NT2/D1 (cell line): ENCODE measurements at regions not wholly inside any gene's neighbourhood (a gene's known extent, or its start where the extent isn't known, plus 50 kb on each side); places are given as distances from the start of the nearest gene placed in this dataset.

Experiments used
- DNase-seq: peaks from one replicate; pipeline ENCODE4 v3.0.0-alpha.2; 2011; ENCODE audit warnings: low read depth, low spot score
- H3K27me3 ChIP-seq: 2 replicates; pipeline ENCODE4 v1.6.0; 2011; ENCODE audit warnings: mild to moderate bottlenecking; ENCODE audit not compliant: insufficient read length, insufficient read depth
- H3K36me3 ChIP-seq: 2 replicates; pipeline ENCODE4 v1.6.1; 2011; ENCODE audit warnings: mild to moderate bottlenecking, low read length, mixed read lengths; ENCODE audit not compliant: insufficient read depth, insufficient read length
- H3K4me1 ChIP-seq: 2 replicates; pipeline ENCODE4 v1.5.1; 2011; ENCODE audit not compliant: insufficient read depth, insufficient read length
- H3K4me3 ChIP-seq: 2 replicates; pipeline ENCODE4 v1.5.1; 2011; ENCODE audit warnings: low read depth; ENCODE audit not compliant: insufficient read length
- H3K9ac ChIP-seq: 2 replicates; pipeline ENCODE4 v1.6.0; 2011; ENCODE audit warnings: low read depth; ENCODE audit not compliant: insufficient read length
- H3K9me3 ChIP-seq: 2 replicates; pipeline ENCODE4 v1.5.1; 2011; ENCODE audit warnings: mild to moderate bottlenecking, low read length; ENCODE audit not compliant: insufficient read depth
- SUZ12 ChIP-seq: IDR thresholded peaks from 2 replicates; pipeline ENCODE4 v1.6.1; 2011; ENCODE audit not compliant: insufficient read length, insufficient read depth; ENCODE audit errors: extremely low read depth
- YY1 ChIP-seq: IDR thresholded peaks from 2 replicates; pipeline ENCODE4 v1.6.1; 2011; ENCODE audit not compliant: insufficient read length, insufficient read depth
- ZNF274 ChIP-seq: IDR thresholded peaks from 2 replicates; pipeline ENCODE4 v1.6.1; 2011; ENCODE audit warnings: mild to moderate bottlenecking, low read depth, low read length

DNA sequence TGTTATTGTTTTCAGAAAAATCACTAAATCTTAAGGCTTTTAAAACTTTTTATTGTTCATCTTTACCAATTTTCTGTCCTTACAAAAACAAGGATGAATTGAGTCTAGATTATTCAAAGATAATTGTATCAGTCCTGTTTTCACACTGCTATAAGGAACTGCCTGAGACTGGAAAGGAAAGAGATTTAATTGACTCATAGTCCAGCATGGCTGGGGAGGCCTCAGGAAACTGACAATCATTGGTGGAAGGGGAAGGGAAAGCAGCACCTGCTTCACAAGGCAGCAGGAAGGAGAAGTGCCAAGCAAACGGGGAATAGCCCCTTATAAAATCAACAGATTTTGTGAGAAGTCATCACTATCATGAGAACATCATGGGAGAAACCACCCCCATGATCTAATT, 455.6 kb upstream of the ZP4 start:
- Histone ChIP-seq H3K9me3 (no peaks in the 10 kb centered on the region), H3K4me3 (no peak overlapping the region), H3K9ac (no peak overlapping the region), H3K27me3 (no peaks in the 10 kb centered on the region), H3K36me3 (no peaks in the 10 kb centered on the region), H3K4me1 (no peaks in the 10 kb centered on the region)
- TF ChIP-seq SUZ12 (no peak), YY1 (no peak), ZNF274 (no peak)
- no peak for DNase-seq

DNA sequence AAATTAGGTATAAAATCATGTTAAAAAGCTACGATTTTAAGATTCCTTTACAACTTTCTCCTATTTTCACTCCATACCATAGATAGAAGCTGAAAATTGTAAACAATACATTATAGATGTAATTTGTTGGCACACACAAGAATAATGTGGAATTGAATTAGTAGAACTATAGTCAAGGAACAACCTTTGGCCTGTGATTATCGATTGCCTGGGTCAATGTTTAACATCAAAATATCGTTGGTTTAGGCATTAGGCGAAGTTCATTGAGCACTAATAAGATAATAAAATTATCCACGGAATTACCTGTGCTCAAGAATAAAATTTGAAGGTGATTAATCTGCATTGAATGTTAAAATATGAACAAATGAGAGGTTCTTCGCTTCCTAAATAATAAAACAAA, 455.1 kb upstream of the ZP4 start:
- no peak for DNase-seq
- TF ChIP-seq ZNF274 (no peak), SUZ12 (no peak), YY1 (no peak)
- no peaks in the 10 kb centered on the region for H3K9me3 ChIP-seq
- no peaks in the 10 kb centered on the region for H3K4me1 ChIP-seq
- H3K9ac ChIP-seq, result no peak overlapping the region
- H3K36me3 ChIP-seq, result no peaks in the 10 kb centered on the region
- no peaks in the 10 kb centered on the region for H3K27me3 ChIP-seq
- H3K4me3 ChIP-seq, result no peak overlapping the region

DNA sequence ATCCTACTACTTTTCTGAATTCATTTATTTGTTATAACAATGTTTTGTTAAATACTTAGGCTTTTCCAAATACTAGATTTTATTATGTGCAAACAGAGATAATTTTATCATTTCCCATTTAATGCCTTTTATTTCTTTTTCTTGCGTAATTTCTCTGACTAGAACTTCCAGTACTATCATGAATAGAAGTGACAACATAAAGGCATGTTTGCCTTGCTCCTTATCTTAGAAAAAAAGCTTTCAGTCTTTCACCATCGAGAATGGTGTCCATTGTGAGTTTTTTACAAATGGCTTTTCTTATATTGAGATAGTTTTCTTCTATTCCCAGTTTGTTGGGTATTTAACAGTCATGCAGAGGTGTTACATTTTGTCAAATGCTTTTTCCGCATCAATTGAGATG, 453.1 kb upstream of the ZP4 start:
- Histone ChIP-seq H3K4me1 (no peaks in the 10 kb centered on the region), H3K36me3 (no peaks in the 10 kb centered on the region), H3K4me3 (no peak overlapping the region), H3K9ac (no peak overlapping the region), H3K27me3 (no peaks in the 10 kb centered on the region), H3K9me3 (no peaks in the 10 kb centered on the region)
- DNase-seq, result no peak
- no peak for TF ChIP-seq ZNF274
- TF ChIP-seq SUZ12, result no peak

DNA sequence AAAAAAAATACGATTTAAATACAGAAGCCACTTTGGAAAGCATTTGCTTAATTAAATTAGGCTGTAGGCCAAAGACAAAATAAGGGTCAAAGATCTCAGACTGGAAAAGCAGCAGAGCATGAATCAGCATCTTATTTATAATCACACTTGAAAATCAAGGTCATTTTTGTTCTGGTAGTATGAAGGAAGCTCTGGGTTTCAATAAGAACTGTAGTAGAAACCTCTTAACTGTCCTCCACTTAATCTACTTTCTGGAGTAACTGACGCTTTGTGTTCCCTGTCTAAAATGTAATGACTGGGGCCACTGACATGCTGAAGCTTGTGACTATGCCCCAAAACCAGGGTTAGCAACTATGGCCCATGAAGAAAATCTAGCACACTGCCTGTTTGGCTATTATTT, 450.7 kb upstream of the ZP4 start:
- Histone ChIP-seq H3K9ac (no peak overlapping the region), H3K4me1 (no peaks in the 10 kb centered on the region), H3K36me3 (no peaks in the 10 kb centered on the region), H3K27me3 (no peaks in the 10 kb centered on the region), H3K4me3 (no peak overlapping the region), H3K9me3 (no peaks in the 10 kb centered on the region)
- DNase-seq, result no peak
- TF ChIP-seq YY1 (no peak), ZNF274 (no peak), SUZ12 (no peak)

DNA sequence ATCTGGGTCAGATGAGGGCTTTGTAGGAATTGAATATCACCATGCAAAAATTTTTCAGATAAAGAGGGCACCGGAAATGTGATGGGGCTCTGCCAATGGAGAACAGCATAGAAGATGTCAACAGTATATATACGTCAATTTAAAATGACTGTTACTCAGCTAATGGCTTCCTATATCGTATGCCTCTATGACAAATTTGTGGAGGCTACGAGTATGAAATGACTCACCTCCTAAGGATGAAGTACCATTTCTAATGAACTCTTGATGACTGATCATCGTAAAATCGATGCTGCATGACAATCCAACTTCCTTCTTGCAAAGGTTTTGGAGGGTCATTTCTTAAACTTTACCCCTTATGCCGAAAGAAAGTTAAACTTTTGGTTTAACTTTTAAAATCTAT, 450.3 kb upstream of the ZP4 start:
- no peaks in the 10 kb centered on the region for H3K9me3 ChIP-seq
- H3K27me3 ChIP-seq, result no peaks in the 10 kb centered on the region
- H3K36me3 ChIP-seq, result no peaks in the 10 kb centered on the region
- no peak overlapping the region for H3K4me3 ChIP-seq
- TF ChIP-seq SUZ12 (no peak), ZNF274 (no peak), YY1 (no peak)
- DNase-seq, result no peak
- H3K9ac ChIP-seq, result no peak overlapping the region
- no peaks in the 10 kb centered on the region for H3K4me1 ChIP-seq

DNA sequence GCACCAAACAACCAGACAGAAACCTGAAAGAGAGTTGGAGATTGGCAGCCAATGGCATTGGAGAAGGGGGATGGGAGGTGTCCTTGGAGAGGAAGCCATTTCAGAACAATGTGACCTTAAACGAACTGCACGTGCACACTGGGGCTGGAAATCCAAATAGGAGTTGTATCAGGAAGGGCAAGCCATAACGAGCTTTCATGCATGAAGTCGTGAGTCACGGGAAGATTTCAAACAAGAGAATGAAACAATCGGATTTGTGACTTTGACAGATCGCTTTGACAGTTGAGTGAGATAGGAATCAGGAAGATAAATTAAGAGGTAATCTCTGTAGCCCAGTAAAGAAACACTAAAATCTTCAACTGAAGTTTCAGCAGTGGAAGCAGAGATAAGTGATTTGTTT, 445.8 kb upstream of the ZP4 start:
- no peak overlapping the region for H3K4me3 ChIP-seq

DNA sequence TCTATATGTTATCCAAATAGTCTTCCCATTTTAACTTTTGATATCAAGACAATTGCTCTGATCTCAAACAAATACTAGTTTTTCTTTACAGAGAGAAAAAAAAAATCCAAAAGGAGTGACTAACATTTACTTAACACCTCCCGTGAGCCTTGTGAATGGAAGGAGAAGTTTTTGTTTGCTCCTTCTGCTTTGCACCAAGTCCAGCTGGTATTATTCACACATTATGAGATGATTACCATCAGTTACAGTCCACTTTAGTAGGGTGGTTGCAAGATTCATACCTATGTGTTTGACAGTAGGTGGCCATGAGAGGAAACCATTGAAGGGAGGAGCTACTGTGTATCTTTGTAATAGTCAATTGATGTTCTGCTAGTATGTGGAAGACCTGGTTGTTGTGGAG, 443.4 kb upstream of the ZP4 start:
- no peak overlapping the region for H3K9ac ChIP-seq
- no peak overlapping the region for H3K4me3 ChIP-seq
- no peaks in the 10 kb centered on the region for H3K36me3 ChIP-seq
- no peaks in the 10 kb centered on the region for H3K27me3 ChIP-seq
- H3K9me3 ChIP-seq, result no peaks in the 10 kb centered on the region
- H3K4me1 ChIP-seq, result no peaks in the 10 kb centered on the region
- no peak for DNase-seq
- TF ChIP-seq SUZ12 (no peak), ZNF274 (no peak), YY1 (no peak)

More for the DNA sequence above, 445.8 kb upstream of the ZP4 start:
- no peaks in the 10 kb centered on the region for H3K27me3 ChIP-seq
- no peaks in the 10 kb centered on the region for H3K4me1 ChIP-seq
- no peaks in the 10 kb centered on the region for H3K9me3 ChIP-seq
- TF ChIP-seq ZNF274, result no peak
- no peak for TF ChIP-seq YY1
- TF ChIP-seq SUZ12, result no peak
- DNase-seq, result no peak
- no peaks in the 10 kb centered on the region for H3K36me3 ChIP-seq
- no peak overlapping the region for H3K9ac ChIP-seq

DNA sequence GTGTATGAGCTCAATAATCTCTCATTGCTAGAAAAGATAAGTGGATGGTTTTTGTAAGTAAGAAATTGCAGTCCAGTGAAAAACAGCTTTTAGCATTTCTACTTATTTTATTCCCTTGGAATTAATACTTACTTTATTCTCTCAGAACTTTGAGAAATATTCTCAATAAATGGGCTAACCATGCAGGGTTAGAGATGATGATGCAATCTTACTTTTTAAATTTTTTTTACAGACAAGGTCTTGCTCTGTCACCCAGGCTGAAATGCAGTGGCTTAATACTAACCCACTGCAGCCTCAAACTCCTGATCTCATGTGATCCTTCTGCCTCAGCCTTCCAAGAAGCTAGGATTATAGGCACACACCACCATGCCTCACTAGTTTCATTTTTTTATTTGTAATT, 440.8 kb upstream of the ZP4 start:
- Histone ChIP-seq H3K4me1 (no peaks in the 10 kb centered on the region), H3K9ac (no peak overlapping the region), H3K36me3 (no peaks in the 10 kb centered on the region), H3K27me3 (no peaks in the 10 kb centered on the region), H3K9me3 (no peaks in the 10 kb centered on the region), H3K4me3 (no peak overlapping the region)
- TF ChIP-seq YY1, result no peak
- no peak for TF ChIP-seq SUZ12
- TF ChIP-seq ZNF274, result no peak
- DNase-seq, result no peak
